ENCODE measurements at regions not wholly inside any gene's neighbourhood (a gene's known extent, or its start where the extent isn't known, plus 50 kb on each side); places are given as distances from the start of the nearest gene placed in this dataset.

DNA sequence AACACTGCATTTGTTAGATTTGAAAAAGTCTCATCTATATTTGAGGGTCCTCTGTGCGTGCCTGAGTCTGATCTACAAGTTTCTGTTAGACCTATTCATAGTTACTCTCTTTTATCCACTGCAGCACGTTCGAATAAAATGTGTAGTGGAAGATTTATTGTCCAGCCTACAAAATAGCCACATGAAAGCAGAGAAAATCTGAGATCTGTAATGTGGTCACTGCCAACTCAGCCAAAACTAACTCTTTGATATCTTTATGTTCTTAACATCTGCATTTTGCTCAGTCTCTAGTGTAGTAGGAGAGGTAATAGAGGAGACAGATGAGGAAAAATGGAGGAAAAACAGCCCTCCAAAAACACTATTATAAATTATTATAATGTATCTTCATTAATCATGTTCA lies 354.0 kb downstream of the NPR3 start:
- TF ChIP-seq CEBPB (IDR thresholded peaks at IDR 0.05) (no peak), TCF12 (IDR thresholded peaks at IDR 0.05; ENCODE audit: low read depth) (no peak), YY1 (IDR thresholded peaks at IDR 0.05; ENCODE audit: low read depth) (no peak), ZBTB7A (IDR thresholded peaks at IDR 0.05; ENCODE audit: low read depth) (no peak), TEAD4 (IDR thresholded peaks at IDR 0.05) (no peak), FOXM1 (IDR thresholded peaks at IDR 0.05; ENCODE audit: borderline replicate concordance, low read depth) (no peak), TAF1 (IDR thresholded peaks at IDR 0.05; ENCODE audit: low read depth) (no peak), EP300 (IDR thresholded peaks at IDR 0.05; ENCODE audit: borderline replicate concordance) (no peak)
- TF ChIP-seq, protein P1, sequence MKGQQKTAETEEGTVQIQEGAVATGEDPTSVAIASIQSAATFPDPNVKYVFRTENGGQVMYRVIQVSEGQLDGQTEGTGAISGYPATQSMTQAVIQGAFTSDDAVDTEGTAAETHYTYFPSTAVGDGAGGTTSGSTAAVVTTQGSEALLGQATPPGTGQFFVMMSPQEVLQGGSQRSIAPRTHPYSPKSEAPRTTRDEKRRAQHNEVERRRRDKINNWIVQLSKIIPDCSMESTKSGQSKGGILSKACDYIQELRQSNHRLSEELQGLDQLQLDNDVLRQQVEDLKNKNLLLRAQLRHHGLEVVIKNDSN (IDR thresholded peaks at IDR 0.05): no peak
- TF ChIP-seq, protein P2, sequence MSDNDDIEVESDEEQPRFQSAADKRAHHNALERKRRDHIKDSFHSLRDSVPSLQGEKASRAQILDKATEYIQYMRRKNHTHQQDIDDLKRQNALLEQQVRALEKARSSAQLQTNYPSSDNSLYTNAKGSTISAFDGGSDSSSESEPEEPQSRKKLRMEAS (IDR thresholded peaks at IDR 0.05): no peak

DNA sequence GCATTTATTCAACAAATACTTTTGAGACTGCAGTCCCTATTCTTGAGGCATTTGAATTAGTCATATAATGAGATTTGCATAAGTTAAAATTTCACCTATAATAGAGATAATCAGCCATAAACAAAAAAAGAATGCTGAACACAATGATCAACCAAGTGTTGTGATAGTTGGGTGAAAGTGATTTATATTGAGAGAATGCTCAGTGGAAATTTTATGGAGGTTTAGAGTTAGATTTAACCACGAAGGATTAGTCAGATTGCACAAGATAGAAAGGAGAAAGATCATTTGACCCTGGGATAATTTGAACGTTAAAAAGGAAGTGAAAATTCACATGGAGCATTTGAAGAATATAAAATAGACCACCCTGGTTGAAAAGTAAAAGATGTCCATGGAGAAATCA lies 356.2 kb downstream of the NPR3 start:
- TF ChIP-seq CEBPB (IDR thresholded peaks at IDR 0.05) (no peak), YY1 (IDR thresholded peaks at IDR 0.05; ENCODE audit: low read depth) (no peak), TAF1 (IDR thresholded peaks at IDR 0.05; ENCODE audit: low read depth) (no peak), CREB1 (IDR thresholded peaks at IDR 0.05; ENCODE audit: low read depth) (no peak), RAD21 (IDR thresholded peaks at IDR 0.05; ENCODE audit: low read depth) (no peak), FOXM1 (IDR thresholded peaks at IDR 0.05; ENCODE audit: borderline replicate concordance, low read depth) (no peak), TCF12 (IDR thresholded peaks at IDR 0.05; ENCODE audit: low read depth) (no peak), EP300 (IDR thresholded peaks at IDR 0.05; ENCODE audit: borderline replicate concordance) (no peak), TEAD4 (IDR thresholded peaks at IDR 0.05) (no peak), NFIC (IDR thresholded peaks at IDR 0.05) (no peak), ZBTB7A (IDR thresholded peaks at IDR 0.05; ENCODE audit: low read depth) (no peak), EGR1 (IDR thresholded peaks at IDR 0.05) (no peak)
- TF ChIP-seq, protein P3, sequence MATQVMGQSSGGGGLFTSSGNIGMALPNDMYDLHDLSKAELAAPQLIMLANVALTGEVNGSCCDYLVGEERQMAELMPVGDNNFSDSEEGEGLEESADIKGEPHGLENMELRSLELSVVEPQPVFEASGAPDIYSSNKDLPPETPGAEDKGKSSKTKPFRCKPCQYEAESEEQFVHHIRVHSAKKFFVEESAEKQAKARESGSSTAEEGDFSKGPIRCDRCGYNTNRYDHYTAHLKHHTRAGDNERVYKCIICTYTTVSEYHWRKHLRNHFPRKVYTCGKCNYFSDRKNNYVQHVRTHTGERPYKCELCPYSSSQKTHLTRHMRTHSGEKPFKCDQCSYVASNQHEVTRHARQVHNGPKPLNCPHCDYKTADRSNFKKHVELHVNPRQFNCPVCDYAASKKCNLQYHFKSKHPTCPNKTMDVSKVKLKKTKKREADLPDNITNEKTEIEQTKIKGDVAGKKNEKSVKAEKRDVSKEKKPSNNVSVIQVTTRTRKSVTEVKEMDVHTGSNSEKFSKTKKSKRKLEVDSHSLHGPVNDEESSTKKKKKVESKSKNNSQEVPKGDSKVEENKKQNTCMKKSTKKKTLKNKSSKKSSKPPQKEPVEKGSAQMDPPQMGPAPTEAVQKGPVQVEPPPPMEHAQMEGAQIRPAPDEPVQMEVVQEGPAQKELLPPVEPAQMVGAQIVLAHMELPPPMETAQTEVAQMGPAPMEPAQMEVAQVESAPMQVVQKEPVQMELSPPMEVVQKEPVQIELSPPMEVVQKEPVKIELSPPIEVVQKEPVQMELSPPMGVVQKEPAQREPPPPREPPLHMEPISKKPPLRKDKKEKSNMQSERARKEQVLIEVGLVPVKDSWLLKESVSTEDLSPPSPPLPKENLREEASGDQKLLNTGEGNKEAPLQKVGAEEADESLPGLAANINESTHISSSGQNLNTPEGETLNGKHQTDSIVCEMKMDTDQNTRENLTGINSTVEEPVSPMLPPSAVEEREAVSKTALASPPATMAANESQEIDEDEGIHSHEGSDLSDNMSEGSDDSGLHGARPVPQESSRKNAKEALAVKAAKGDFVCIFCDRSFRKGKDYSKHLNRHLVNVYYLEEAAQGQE (IDR thresholded peaks at IDR 0.05; ENCODE audit: low read depth): no peak
- TF ChIP-seq, protein P2 (IDR thresholded peaks at IDR 0.05): no peak
- TF ChIP-seq, protein P1 (IDR thresholded peaks at IDR 0.05): no peak

DNA sequence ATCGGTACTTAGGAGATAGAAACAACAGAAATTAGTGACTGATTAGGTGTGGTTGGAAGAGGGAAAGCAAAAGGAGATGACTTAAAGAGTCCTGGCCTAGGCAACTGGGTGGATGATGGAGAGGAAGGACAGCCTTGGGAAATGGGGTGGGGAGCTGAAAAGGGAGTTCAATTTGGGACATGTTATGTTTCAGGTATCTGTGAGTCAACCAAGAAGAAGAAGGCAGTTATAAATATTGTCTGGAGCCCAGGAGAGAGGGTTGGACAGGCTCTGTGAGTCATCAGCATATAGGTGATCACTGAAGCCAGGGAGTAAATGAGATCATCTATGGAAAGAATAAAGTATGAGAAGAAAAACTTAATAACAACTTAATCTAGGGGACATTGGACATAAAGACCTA lies 357.7 kb downstream of the NPR3 start:
- TF ChIP-seq, protein P3 (IDR thresholded peaks at IDR 0.05; ENCODE audit: low read depth): no peak
- TF ChIP-seq CEBPB (IDR thresholded peaks at IDR 0.05) (no peak), CREB1 (IDR thresholded peaks at IDR 0.05; ENCODE audit: low read depth) (no peak), YY1 (IDR thresholded peaks at IDR 0.05; ENCODE audit: low read depth) (no peak), TAF1 (IDR thresholded peaks at IDR 0.05; ENCODE audit: low read depth) (no peak), ZBTB7A (IDR thresholded peaks at IDR 0.05; ENCODE audit: low read depth) (no peak), TEAD4 (IDR thresholded peaks at IDR 0.05) (no peak), RAD21 (IDR thresholded peaks at IDR 0.05; ENCODE audit: low read depth) (no peak), EGR1 (IDR thresholded peaks at IDR 0.05) (no peak), FOXM1 (IDR thresholded peaks at IDR 0.05; ENCODE audit: borderline replicate concordance, low read depth) (no peak), TCF12 (IDR thresholded peaks at IDR 0.05; ENCODE audit: low read depth) (no peak), NFIC (IDR thresholded peaks at IDR 0.05) (no peak)
- TF ChIP-seq, protein P2 (IDR thresholded peaks at IDR 0.05): no peak
- TF ChIP-seq, protein P1 (IDR thresholded peaks at IDR 0.05): no peak

DNA sequence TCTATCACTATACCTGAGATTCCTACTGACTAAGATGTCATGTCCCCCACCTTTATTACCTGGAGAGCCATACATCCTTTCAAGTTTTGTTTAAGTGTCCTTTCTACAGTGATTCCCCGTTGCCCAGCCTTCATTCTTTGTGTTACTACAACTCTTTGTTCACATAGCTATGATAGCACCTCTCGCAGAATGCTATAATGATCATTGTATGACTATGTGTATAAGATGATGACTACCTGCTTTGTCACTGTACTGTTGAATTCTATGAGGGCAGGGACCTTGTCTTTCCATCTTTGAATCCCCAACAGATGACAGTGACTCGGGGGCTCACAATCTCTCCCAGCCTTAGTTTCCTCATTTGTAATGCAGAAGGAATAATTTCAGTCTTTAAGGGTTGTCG lies 361.2 kb downstream of the NPR3 start:
- TF ChIP-seq, protein P2 (IDR thresholded peaks at IDR 0.05): no peak
- TF ChIP-seq NFIC (IDR thresholded peaks at IDR 0.05) (no peak), RAD21 (IDR thresholded peaks at IDR 0.05; ENCODE audit: low read depth) (no peak), TCF12 (IDR thresholded peaks at IDR 0.05; ENCODE audit: low read depth) (no peak), ZBTB7A (IDR thresholded peaks at IDR 0.05; ENCODE audit: low read depth) (no peak), TAF1 (IDR thresholded peaks at IDR 0.05; ENCODE audit: low read depth) (no peak), CEBPB (IDR thresholded peaks at IDR 0.05) (no peak)
- TF ChIP-seq, protein P1 (IDR thresholded peaks at IDR 0.05): no peak

DNA sequence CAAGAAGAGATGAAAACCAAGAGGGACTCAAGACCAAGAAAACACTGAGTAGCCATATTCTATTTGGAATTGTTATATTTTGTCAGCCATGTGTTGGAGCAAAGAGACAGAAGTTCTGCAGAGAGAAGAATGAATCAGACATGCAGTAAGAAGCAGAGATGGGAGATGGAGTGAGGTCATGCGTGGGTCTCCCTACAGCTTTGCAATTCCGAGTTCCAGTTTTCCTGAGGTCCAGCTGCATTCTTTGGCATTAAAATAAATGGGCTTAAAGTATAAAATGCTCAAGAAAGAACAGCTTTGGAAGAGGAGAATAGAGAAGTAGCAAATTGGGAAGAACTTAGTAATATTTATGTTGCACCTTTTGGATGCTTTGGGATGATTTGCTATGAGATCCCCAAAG lies 361.6 kb downstream of the NPR3 start:
- TF ChIP-seq, protein P2 (IDR thresholded peaks at IDR 0.05): no peak
- TF ChIP-seq RAD21 (IDR thresholded peaks at IDR 0.05; ENCODE audit: low read depth) (no peak), CEBPB (IDR thresholded peaks at IDR 0.05) (no peak)
